H9 (cell line): ENCODE measurements at regions not wholly inside any gene's neighbourhood (a gene's known extent, or its start where the extent isn't known, plus 50 kb on each side); places are given as distances from the start of the nearest gene placed in this dataset.

Source experiments
- DNase-seq: peaks from one replicate; pipeline ENCODE4 v3.0.0-alpha.2; 2017
- H2AFZ ChIP-seq: one replicate; pipeline ENCODE4 v1.6.1; 2013; ENCODE audit warnings: mild to moderate bottlenecking, low read length, control low read depth, moderate library complexity
- H2AK5ac ChIP-seq: 2 replicates; pipeline ENCODE4 v1.6.1; 2013; ENCODE audit warnings: low read length, control low read depth, mixed read lengths; ENCODE audit not compliant: insufficient read length
- H2BK120ac ChIP-seq: one replicate; pipeline ENCODE4 v1.6.1; 2013; ENCODE audit warnings: low read depth, mild to moderate bottlenecking, low read length, control low read depth, inconsistent platforms; ENCODE audit not compliant: poor library complexity, severe bottlenecking
- H2BK12ac ChIP-seq: 2 replicates; pipeline ENCODE4 v1.6.1; 2013; ENCODE audit warnings: low read length, control low read depth, mixed read lengths, low read depth; ENCODE audit not compliant: insufficient read length
- H2BK15ac ChIP-seq: 2 replicates; pipeline ENCODE4 v1.6.1; 2013; ENCODE audit warnings: low read depth, low read length, control low read depth
- H2BK20ac ChIP-seq: one replicate; pipeline ENCODE4 v1.6.1; 2013; ENCODE audit warnings: low read depth, mild to moderate bottlenecking, low read length, control low read depth, inconsistent platforms; ENCODE audit not compliant: poor library complexity, severe bottlenecking
- H2BK5ac ChIP-seq: 2 replicates; pipeline ENCODE4 v1.6.1; 2013; ENCODE audit warnings: low read length, control low read depth, mixed read lengths; ENCODE audit not compliant: insufficient read length
- H3K14ac ChIP-seq: 2 replicates; pipeline ENCODE4 v1.6.1; 2013; ENCODE audit warnings: low read length, control low read depth; ENCODE audit not compliant: insufficient read depth
- H3K18ac ChIP-seq: 2 replicates; pipeline ENCODE4 v1.6.1; 2013; ENCODE audit warnings: low read depth, mild to moderate bottlenecking, mixed read lengths, low read length, control low read depth; ENCODE audit not compliant: insufficient read length
- H3K23ac ChIP-seq: 2 replicates; pipeline ENCODE4 v1.6.1; 2013; ENCODE audit warnings: low read length, control low read depth, mixed read lengths, low read depth; ENCODE audit not compliant: insufficient read length
- H3K23me2 ChIP-seq: 2 replicates; pipeline ENCODE4 v1.6.1; 2013; ENCODE audit warnings: low read depth, mild to moderate bottlenecking, mixed read lengths, low read length, control low read depth; ENCODE audit not compliant: insufficient read length, poor library complexity, severe bottlenecking
- H3K27ac ChIP-seq: 2 replicates; pipeline ENCODE4 v1.5.1; 2013; ENCODE audit warnings: low read length, control low read depth, mixed read lengths, low read depth; ENCODE audit not compliant: insufficient read length
- H3K27me3 ChIP-seq: 2 replicates; pipeline ENCODE4 v1.6.1; 2013; ENCODE audit warnings: low read length, control low read depth, inconsistent platforms; ENCODE audit not compliant: insufficient read depth
- H3K4ac ChIP-seq: 2 replicates; pipeline ENCODE4 v1.6.1; 2013; ENCODE audit warnings: low read depth, mild to moderate bottlenecking, control low read depth, inconsistent platforms, low read length, moderate library complexity
- H3K4me1 ChIP-seq: 2 replicates; pipeline ENCODE4 v1.6.1; 2013; ENCODE audit warnings: low read length, control low read depth, inconsistent platforms; ENCODE audit not compliant: insufficient read depth
- H3K4me2 ChIP-seq: 2 replicates; pipeline ENCODE4 v1.6.1; 2013; ENCODE audit warnings: low read length, control low read depth, mixed read lengths; ENCODE audit not compliant: insufficient read length, insufficient read depth
- H3K56ac ChIP-seq: 2 replicates; pipeline ENCODE4 v1.6.1; 2013; ENCODE audit warnings: low read depth, mild to moderate bottlenecking, mixed read lengths, low read length, control low read depth; ENCODE audit not compliant: insufficient read length
- H3K79me1 ChIP-seq: 2 replicates; pipeline ENCODE4 v1.6.1; 2013; ENCODE audit warnings: low read depth, mild to moderate bottlenecking, moderate library complexity, low read length, control low read depth, inconsistent platforms; ENCODE audit not compliant: insufficient read depth, poor library complexity, severe bottlenecking
- H3K79me2 ChIP-seq: 2 replicates; pipeline ENCODE4 v1.6.1; 2013; ENCODE audit warnings: low read length, control low read depth, inconsistent platforms; ENCODE audit not compliant: insufficient read depth
- H3K9ac ChIP-seq: 2 replicates; pipeline ENCODE4 v1.6.1; 2013; ENCODE audit warnings: low read length, control low read depth, mixed read lengths; ENCODE audit not compliant: insufficient read length; ENCODE audit errors: extremely low read depth
- H3K9me3 ChIP-seq: one replicate; pipeline ENCODE4 v1.6.1; 2013; ENCODE audit warnings: low read depth, low read length, inconsistent platforms; ENCODE audit not compliant: control insufficient read depth
- H3T11ph ChIP-seq: one replicate; pipeline ENCODE4 v1.6.1; 2013; ENCODE audit warnings: mild to moderate bottlenecking, low read length, control low read depth, inconsistent platforms
- H4K20me1 ChIP-seq: one replicate; pipeline ENCODE4 v1.6.1; 2013; ENCODE audit not compliant: control insufficient read depth, insufficient read length, insufficient read depth
- H4K5ac ChIP-seq: 2 replicates; pipeline ENCODE4 v1.6.1; 2013; ENCODE audit warnings: low read depth, mild to moderate bottlenecking, mixed read lengths, low read length, control low read depth; ENCODE audit not compliant: insufficient read length
- H4K8ac ChIP-seq: replicated peaks from 2 replicates; pipeline ENCODE4 v1.6.1; 2013; ENCODE audit warnings: low read length, control low read depth, mixed read lengths, low read depth; ENCODE audit not compliant: insufficient read length
- H4K91ac ChIP-seq: 2 replicates; pipeline ENCODE4 v1.6.1; 2013; ENCODE audit warnings: low read depth, mild to moderate bottlenecking, moderate library complexity, mixed read lengths, low read length, control low read depth; ENCODE audit not compliant: insufficient read length
- H3K27ac Mint-ChIP-seq, 3 experiments: 2 replicates in 2 of 3; 3 replicates in 1 of 3; pipeline ENCODE4 v1.8.0; 2020 to 2021; ENCODE audit warnings: mixed read lengths in 3 of 3, mild to moderate bottlenecking in 1 of 3, moderate library complexity in 1 of 3
- H3K27me3 Mint-ChIP-seq: 2 replicates; pipeline ENCODE4 v1.8.0; 2021; ENCODE audit warnings: low read depth, mild to moderate bottlenecking, moderate library complexity, mixed read lengths
- H3K36me3 Mint-ChIP-seq, 3 experiments: 2 replicates in 2 of 3; 3 replicates in 1 of 3; pipeline ENCODE4 v1.8.0; 2020 to 2021; ENCODE audit warnings: low read depth in 3 of 3, mixed read lengths in 3 of 3; ENCODE audit not compliant: insufficient read depth in 1 of 3
- H3K4me1 Mint-ChIP-seq, 2 experiments: 2 replicates each; pipeline ENCODE4 v1.8.0; 2020; ENCODE audit warnings: mixed read lengths in 2 of 2
- H3K4me3 Mint-ChIP-seq, 2 experiments: 2 replicates in 1 of 2; 3 replicates in 1 of 2; pipeline ENCODE4 v1.8.0; 2020 to 2021; ENCODE audit warnings: mild to moderate bottlenecking in 2 of 2, mixed read lengths in 2 of 2, moderate library complexity in 1 of 2
- H3K9me3 Mint-ChIP-seq, 2 experiments: 2 replicates in 1 of 2; 3 replicates in 1 of 2; pipeline ENCODE4 v1.8.0; 2020; ENCODE audit warnings: mild to moderate bottlenecking in 2 of 2, mixed read lengths in 2 of 2, moderate library complexity in 1 of 2
- WGBS: extraction: QIAGEN DNeasy Blood & Tissue Kit; methylation state at CpG from one replicate; pipeline ENCODE4 v1.1.7; 2013; ENCODE audit warnings: missing lambda C conversion rate, low lambda C conversion rate, mixed read lengths; ENCODE audit not compliant: insufficient read length; ENCODE audit errors: extremely low coverage; 5-methylcytosine and 5-hydroxymethylcytosine counted together
- TF ChIP-seq, protein P1 (sequence below): fragments of 200-600 bp; sonication (generic); conservative IDR thresholded peaks from 3 replicates; pipeline ENCODE4 v1.8.0; 2021; ENCODE audit warnings: antibody characterized with exemption, mild to moderate bottlenecking

DNA sequence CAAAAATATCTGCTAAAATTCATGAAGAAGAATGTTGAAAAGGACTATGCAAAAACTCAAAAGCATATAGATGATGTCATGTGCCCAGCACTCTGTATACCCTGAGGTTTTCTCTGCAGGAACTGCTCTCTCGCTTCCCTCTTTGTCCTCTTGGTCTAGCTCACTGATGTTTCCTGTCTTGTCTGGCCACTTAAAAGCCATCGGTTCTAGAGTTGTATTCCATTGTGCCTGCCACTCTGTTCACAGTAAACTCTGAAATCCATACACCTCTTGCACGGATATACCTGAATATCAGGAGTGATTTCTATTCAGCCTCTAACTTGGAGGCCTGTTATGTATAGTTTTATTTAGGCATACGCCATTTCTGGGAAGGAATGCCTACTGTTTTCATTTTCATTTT, 101.0 kb upstream of the CNTNAP4 start:
- Histone ChIP-seq H4K5ac (no peak overlapping the region), H2BK5ac (no peak overlapping the region), H3K27ac (no peak overlapping the region), H3K4me2 (no peak overlapping the region), H3K4ac (no peak overlapping the region), H3K18ac (no peak overlapping the region), H3K4me1 (no peaks in the 10 kb centered on the region), H3K79me2 (no peaks in the 10 kb centered on the region), H2AFZ (no peak overlapping the region), H3K56ac (no peak overlapping the region), H2BK12ac (no peak overlapping the region), H2BK20ac (no peak overlapping the region), H3T11ph (no peak overlapping the region), H3K27me3 (no peaks in the 10 kb centered on the region), H3K14ac (no peak overlapping the region), H3K9ac (no peak overlapping the region), H3K79me1 (no peaks in the 10 kb centered on the region), H2AK5ac (no peak overlapping the region), H4K8ac (no peak overlapping the region), H2BK120ac (no peak overlapping the region), H3K23me2 (no peaks in the 10 kb centered on the region), H2BK15ac (no peak overlapping the region), H3K23ac (no peak overlapping the region), H4K91ac (no peak overlapping the region), H4K20me1 (no peaks in the 10 kb centered on the region), H3K9me3 (no peaks in the 10 kb centered on the region)
- Mint-ChIP-seq H3K36me3 (no peaks in the 10 kb centered on the region), H3K4me3 (no peak overlapping the region), H3K27me3 (no peaks in the 10 kb centered on the region), H3K4me1 (0 out of 4 replicates have a peak, but pooled peaks cover 0 to 4% of the 10 kb centered on the region in 2 experiments), H3K9me3 (peaks cover 0 to 7% of the 10 kb centered on the region in 2 experiments; a peak in 2 of 5 replicates), H3K27ac (no peak overlapping the region)
- TF ChIP-seq, protein P1, sequence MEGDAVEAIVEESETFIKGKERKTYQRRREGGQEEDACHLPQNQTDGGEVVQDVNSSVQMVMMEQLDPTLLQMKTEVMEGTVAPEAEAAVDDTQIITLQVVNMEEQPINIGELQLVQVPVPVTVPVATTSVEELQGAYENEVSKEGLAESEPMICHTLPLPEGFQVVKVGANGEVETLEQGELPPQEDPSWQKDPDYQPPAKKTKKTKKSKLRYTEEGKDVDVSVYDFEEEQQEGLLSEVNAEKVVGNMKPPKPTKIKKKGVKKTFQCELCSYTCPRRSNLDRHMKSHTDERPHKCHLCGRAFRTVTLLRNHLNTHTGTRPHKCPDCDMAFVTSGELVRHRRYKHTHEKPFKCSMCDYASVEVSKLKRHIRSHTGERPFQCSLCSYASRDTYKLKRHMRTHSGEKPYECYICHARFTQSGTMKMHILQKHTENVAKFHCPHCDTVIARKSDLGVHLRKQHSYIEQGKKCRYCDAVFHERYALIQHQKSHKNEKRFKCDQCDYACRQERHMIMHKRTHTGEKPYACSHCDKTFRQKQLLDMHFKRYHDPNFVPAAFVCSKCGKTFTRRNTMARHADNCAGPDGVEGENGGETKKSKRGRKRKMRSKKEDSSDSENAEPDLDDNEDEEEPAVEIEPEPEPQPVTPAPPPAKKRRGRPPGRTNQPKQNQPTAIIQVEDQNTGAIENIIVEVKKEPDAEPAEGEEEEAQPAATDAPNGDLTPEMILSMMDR: no peak
- WGBS: no CpG with 5 or more reads among the region's 4 CpGs
- no peak for DNase-seq
